ENCODE measurements at regions not wholly inside any gene's neighbourhood (a gene's known extent, or its start where the extent isn't known, plus 50 kb on each side); places are given as distances from the start of the nearest gene placed in this dataset.
"Not testable (repeated sequence)": the region's sequence is repeated elsewhere in the genome, so short reads cannot be mapped to it uniquely, and the experiment has no call there.

DNA sequence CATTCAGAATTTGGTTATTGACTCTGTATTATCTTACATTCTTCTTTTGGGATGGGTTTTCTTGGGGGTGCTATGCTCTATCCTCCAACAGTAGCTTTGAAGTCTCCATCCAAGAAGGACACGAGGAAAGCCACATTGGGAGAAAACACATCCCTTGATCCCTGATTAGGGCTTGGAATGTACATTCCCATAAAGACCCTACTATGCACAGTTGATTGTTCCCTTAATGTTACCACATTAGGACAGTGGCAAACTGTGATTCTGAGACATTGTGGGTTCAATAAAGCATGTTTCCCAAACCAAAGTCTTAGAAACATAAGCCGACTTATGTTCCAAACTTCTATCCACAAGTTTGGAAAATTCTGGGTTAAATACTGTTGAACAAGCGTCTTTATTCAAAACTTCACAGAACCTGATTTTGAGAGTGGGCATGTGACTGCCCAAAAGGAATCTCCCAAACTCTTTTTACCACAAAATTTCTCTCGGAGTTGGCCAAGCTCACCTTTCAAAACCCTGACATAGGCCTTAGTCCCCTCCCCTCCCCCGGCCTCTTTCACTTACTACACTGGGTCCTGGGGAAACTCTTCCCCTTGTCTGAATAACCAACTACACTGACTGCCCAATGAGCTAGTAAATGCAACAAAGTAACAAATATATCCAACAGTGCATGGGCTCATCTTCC is 177.0 kb upstream of the KAZN start:
- no peak for DNase-seq

DNA sequence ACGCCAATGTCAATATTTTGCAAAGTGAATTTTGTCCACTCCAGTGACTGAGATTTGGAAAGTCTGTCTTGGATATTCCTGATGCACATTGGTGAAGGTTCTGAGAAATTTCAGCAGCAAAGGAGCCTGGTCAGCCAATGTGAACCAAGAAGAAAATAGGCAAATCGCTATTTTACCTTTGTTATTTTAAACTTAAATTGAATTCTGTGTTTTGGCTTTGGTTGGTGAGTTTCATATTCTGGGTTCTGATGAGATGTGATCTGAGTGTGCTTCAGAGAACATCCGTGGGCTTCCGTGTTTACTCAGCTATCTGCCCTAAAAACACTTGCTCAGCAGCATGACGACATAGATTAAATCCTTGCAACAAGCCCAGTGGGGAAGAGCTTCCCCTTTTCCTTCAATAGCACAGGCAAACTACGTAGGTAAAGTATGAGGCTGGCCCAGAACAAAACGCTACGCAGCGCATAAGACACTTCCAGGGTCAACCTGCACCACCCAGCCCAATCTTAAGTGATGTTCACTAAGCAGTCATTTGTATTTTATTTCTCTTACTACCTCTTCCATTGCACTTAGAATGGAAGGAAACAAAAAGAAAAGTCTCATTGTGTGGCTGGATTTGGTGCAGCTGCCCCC is 176.4 kb upstream of the KAZN start:
- no peak for DNase-seq

DNA sequence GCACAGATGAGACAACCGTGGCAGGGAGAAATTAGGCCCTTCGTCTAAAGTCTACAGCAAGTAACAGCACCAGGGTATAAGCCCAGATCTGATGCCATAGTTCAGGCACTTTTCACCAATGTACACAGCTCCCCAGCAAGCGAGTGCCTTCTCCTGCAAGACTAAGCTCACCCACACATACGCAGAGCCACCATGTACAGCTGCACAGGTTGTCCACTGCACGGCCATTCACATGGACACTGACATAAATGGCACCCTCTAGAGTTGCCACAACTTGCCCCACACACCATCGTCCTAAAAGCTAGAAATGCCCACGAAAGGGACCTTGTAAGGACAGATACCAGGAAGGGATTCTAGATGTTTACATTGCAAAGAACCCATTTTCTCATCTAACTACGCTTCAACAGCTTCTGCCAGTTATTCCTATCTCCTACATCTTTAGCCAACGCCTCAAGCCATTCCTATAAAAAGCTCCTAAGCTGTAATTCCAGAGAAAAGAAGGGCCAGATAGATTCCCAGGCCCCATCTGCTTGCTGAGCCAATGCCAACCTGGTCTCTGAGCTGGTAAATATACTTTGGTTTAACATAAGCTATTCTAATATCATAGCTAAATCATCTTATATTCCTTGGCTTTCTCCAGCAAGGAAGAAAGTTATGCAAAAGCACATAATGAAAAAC is 174.0 kb upstream of the KAZN start:
- DNase-seq: no peak

DNA sequence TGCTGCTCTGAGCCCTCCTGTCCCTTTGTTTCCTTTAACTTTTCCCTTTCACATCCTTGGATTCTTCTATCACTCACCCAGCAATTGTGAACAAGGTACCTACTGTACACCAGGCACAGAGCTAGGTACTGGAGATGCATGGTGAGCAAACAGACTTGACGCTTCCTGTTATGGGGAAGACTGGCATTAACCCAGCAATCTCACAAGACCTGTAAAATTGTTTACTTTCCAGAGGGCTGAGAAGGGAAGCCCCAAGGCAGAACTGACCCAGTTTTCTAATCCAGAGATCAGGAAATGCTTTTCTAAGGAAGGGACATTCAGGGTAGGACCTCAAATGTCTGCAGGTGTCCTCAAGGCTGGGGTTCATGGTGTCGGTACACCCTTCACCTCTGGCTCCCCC is 171.6 kb upstream of the KAZN start:
- DNase-seq: no peak

DNA sequence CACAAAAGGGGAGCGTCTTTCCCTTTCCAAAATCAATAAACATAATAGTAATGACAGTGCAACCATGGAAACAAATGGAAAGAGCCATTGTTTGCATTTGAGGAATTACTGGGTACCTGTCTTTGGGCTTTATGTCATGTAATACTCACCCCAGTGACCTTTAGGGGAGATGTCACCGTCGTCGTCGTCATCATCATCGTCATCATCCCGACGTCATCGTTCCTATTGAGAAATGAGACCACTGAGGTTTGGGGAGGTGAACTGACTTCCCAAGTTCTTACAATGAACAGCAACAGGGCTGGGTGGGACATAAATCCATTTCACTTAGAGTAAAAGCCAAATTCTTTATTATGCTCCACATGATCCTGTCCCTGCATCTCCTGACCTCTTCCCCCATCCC is 168.9 kb upstream of the KAZN start:
- no peak for DNase-seq

DNA sequence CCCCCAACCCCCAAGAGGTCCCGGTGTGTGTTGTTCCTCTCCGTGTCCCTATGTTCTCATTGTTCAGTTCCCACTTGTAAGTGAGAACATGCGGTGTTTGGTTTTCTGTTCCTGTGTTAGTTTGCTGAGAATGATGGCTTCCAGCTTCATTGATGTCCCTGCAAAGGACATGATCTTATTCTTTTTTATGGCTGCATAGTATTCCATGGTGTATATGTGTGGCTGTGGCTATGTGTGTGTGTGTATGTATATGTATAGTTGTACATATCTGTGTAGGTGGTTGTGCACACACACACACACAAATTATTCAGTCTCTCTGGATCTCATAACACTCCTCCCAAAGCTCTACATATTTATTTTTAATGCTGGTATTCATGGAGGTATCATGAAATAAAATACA is 165.8 kb upstream of the KAZN start:
- not testable (repeated sequence) for DNase-seq

DNA sequence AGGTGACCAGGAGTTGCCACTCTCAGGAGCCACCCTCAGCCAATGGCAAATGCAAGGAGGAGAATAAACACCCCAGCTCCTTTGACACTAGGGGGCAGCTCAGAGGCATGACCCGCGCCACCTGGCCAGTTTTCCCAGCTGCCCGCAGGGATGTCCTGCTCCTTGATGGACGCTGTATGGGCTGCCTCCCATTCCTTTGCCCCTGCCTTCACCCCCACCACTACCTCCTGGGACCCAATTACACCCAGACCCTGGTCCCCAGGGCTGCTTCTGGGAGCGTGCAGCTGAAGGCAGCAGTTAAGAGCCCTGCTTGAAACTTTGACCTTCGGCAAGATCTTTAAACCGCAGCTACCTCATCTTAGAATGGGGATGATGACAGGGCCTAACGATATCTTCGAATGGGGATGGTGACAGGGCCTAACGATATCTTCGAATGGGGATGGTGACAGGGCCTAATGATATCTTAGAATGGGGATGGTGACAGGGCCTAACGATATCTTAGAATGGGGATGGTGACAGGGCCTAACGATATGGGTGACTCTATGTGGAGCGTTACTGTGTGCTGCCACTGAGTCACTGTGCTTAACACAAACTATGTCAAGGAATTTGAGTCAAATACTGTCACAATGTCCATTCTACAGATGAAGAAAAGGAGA is 163.0 kb upstream of the KAZN start:
- no peak for DNase-seq

DNA sequence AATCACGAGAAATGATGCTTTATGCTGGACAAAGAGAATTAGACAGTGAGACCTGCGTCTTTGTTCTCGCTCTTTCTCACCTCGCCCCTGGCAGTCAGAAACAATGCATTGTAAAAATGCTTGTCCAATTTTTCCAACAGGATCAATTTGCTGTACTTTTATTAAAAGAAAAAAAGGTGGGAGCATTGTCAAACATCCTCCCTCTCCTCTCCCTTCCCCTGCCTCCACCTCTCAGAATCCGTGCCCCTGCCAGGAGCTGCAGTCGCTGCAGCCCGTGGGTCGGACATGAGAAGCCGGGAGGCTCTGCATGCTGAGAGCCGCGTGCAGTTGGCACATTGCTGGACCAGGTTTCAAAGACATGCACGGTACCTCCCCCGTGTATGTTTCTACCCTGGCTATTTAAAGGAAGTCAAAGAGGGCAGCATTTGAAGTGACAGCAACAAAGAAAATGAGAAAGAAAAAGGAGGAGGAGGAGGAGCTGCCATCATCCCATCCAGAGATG is 161.0 kb upstream of the KAZN start:
- no peak for DNase-seq

DNA sequence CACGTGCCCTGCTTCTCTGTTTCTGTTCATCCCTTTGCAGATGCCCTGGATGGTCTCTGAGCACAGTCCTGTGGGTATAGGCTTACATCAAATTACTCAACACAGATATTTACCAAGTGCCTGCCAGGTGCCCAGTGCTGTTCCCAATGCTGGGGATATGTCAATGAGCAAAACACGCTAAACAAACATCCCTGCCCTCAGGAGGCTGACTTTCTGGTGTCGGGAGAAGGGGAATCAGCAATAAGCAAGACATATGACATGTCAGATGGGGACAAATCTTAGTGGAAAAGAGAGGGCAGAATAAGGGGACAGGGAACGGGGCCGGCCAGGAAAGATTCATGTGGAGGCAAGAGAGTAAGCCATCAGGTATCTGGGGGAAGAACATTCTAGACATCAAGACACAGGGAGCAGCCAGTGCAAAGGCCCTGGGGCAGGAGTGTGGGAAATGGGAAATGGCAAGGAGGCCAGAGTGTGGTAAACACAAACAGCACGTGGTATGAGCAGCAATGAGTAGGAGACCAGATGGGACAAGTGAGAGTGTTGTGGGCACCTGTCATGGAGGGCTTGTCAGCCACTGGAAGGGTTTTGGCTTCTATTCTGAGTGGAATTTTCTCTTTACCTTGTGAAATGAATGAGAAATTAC is 160.2 kb upstream of the KAZN start:
- DNase-seq: no peak

DNA sequence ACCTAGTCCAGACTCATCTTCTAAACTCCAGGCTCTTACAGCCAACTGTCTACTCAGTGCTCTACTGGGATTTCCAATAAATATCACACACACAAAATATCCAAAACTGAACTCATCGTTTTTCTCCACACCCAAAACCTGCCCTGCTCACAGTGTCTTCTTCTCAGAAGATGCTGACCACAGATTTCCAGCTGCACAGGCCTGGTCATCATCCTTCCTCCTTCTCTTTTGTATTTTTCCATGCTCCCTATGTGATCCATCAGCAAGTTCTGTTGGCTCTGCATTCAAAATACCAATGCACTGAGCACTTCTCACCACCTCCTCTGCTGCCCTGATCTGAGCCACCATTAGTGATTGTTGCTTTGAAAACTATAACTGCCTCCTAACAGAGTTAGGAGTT is 159.5 kb upstream of the KAZN start:
- DNase-seq: no peak

DNA sequence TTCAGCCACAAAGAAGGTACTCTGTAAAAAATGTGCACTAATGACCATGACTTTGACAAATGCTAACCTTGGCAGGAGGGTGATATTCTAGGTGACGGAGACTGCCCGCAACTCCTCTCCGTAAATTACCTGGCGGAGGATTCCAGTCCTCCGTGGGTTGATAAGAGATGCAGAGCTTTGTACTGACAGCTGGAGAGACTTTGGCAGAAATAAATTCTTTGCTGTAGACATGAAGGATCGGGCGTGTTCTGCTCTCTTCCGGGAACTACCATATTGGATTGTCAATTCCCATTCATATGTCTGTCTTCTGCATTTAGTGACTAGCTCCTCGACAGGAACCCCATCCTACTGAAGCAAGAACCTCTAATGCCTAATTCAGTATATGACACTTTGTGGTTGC is 158.3 kb upstream of the KAZN start:
- no peak for DNase-seq

DNA sequence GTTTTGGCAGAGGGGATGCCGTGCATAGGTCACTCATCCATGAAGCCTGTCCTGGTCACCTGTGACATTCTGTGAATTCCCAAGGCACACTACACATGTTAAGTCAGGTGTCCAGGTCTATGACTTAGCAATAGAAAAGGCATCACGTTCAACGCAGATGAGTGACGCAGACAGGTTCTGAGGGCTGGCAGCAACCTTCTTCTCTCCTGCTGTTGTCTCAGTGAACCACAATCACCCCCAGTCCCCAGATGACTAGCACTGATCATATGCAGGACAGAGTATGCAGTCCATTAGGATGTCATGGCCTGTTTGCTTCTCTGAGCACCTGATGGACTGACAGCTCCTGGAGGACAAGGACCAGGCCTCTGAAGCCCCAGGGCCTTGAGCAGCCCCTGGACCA is 157.8 kb upstream of the KAZN start:
- DNase-seq: no peak

DNA sequence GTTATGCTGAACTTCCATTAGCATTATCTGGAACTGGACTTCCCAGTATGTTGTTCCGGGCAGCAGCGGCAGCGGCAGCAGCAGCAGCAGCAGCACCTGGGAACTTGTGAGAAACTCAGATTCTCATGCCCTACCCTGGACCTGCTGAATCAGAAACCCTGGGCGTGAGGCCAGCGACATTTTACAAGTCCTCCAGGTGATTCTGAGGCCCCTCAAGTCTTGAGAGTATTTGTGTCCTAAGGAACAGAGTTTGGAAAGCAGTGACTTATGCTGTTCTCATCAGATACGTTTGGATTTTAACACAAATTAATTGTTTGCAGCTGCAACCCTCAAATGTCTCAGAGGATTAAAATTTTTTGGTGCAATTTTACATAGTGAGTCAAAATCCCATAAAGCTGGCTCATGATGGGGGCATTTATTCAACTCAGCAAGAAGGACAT is 157.2 kb upstream of the KAZN start:
- DNase-seq: no peak

DNA sequence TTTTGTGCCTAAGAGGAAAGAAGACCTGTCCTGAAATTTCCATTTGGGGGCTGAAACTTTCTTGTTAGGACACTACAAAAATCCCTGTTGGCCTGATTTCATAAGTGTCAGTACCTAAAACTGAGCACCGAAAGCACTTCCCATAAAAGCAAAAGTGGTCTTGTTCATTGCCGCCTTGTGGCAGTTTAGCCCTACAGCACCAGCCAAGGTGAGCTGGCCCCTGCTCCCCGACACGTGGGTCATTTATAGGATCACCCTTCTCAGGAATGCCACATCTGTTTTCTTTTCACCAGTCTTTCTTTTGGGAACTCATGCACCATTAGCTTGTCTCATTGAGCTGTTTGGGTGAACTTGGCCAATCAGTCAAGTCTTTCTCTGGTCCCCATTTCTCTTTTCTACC is 155.8 kb upstream of the KAZN start:
- DNase-seq: no peak

DNA sequence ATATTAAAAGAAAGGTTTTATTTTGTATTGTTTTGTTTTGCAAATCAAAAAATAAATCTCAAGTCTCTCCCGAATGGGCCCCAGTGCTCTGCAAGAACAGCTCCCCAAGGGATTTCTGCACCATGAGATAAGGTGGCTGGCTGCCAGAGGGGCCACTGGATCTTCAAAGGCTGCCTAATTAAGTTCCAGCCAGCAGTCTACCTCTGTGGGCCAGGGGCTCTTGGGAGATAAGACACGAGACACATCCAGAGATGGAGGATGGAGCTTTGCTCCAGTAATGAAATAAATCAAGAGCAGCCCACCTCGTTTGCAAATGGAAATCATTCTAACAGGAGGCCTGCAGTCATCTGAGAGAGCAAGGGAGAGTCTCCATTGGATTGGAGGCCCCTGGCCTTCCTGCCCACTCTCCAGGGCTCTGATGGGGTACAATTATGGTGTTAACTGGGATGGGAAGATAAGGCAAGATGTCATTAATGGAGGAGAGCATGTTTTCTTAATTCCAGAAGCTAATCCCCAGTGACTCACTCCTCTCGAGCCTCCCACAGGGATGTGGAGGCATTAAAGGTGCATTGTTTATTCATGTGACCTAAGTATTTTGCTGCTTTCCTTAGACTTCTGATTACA is 155.2 kb upstream of the KAZN start:
- DNase-seq: no peak

DNA sequence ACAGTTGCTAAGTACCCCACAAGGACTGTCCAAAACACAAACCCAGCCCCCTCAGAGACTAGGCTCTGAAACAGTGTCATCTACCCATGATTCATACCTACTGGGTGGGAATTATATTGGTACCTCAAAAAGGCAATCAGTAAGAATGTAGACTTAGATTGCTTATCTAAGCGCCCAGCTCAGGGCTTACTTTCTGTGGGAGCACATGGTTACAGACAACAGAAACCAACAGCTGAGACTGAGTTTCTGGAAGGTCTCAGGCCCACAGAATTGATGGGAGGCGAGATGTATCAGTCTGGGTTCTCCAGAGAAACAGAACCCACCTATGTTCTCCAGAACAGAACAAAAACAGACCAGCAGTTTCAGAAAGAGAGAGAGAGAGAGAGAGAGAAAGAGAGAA is 147.3 kb upstream of the KAZN start:
- DNase-seq: no peak

DNA sequence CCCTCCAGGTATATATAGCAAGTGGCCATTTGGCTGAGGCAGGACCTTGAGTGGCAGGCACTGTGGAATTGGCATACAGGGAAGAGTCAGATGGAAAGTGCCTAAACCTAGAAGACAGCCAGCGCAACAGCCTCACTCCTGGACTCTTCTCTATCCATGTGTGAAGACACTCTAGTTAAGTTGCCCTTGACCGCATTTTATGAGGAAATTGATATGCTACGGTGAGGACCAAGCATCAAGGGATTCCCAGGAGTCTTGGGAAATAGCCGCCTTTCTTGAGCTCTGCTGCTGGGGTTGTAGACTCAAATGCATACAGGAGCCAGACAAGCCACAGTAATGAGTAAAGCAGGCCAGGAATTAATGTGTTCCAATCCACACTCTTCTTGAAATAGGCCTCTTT is 145.9 kb upstream of the KAZN start:
- no peak for DNase-seq

DNA sequence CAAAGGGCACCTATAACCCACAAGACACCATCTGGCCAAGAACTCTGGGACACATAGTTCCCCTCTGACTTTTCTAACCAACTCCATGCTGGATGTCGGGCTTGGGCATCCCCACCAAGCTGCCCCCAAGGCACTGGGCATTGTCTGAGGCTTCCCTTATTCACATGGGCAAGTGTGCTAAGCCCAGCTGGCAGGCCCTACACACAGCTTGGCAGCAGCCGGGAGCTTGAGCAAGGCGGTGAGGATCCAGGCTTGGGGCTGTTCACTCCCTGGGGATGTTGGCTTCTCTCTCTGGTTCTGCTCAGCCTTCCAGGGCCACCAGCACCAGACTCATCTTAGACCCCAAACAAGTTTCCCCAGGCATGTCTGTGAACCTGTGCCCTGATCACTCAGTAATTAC is 138.3 kb upstream of the KAZN start:
- DNase-seq: no peak

DNA sequence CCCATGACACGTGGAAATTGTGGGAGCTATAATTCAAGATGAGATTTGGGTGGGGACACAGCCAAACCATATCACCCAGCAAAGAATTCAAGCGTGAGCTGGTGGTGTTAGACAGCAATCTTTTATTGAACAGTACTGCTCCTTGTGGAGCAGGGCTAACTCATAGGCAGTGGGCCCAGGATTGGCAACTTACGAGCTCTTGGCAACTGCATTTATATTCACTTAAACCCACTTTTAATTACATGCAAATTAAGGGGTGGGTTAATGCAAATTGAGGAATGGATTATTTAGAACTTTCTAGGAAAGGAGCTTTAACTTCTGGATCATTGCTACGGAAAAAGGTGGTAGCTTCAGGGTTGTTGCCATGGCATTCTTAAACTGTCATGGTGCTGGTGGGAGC is 135.6 kb upstream of the KAZN start:
- no peak for DNase-seq

DNA sequence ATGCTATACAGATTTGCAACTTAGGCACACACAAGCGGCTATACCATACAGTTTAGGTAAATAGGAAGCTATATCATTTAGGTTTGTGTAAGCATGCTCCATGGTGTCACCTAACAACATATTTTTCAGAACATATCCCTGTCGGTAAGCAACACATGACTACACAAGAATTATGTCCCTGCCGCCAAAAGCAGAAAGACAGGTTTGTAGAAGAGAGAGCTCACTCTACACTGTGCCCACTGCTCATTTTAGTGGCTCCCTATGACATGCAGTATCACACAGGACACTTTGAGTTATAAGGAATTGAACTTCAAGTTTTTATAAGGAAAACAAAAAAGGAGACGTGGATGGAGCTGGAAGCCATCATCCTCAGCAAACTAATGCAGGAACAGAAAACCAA is 132.5 kb upstream of the KAZN start:
- DNase-seq: no peak

DNA sequence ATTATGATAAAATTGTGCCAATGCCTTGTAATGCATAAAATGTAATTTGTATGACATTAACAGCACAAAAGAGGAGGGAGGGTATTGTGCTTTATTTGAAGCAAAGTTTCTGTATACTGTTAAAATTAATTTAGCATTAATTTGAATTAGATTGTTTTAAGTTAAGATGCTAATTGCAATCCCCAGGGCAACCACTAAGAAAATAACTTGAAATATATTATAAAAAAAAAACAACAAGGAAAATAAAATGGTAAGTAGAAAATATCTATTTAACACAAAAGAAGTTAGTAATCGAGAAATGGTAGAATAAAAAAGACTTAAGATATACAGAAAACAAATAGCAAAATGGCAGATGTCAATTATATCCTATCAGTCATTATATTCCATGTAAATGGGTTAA is 131.4 kb upstream of the KAZN start:
- no peak for DNase-seq

DNA sequence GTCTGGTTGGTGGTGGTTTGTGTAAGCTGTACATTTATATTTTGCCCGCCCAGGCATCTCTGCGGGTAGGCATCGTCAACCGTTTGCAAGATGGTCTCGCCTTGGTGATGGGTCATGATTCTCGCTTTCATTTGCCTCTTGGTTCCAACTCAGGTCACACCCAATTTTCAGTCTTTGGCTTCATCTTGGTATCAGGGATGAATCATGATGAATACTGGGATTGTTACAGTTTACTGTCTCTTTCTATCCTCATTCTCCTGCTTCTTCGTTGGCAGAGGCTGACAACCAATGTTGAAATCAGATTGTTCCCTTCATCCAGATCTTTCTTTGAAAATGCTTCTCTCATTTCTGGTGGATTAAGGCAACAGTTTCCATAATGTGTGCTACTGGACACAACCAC is 129.7 kb upstream of the KAZN start:
- no peak for DNase-seq

DNA sequence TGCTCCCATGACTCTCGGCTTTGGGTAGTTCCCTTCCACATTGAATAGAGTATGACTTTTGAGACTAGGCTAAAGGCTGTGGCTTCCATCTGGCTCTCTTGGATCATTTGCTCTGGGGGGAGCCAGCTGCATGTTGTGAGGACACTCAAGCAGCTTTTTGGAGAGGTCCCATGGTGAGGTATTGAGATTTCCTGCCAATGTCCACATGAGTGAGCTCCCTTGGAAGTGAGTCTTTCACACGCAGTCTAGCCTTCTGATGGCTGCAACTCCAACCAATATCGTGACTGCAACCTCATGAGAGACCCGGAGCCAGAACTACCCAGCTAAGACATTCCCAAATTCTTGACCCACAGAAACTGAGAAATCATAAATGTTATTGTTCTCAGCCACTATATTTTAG is 127.7 kb upstream of the KAZN start:
- DNase-seq: no peak

All from left hindlimb (tissue), 1 donor.